Thyroid gland (tissue), 4 donors: ENCODE measurements at regions not wholly inside any gene's neighbourhood (a gene's known extent, or its start where the extent isn't known, plus 50 kb on each side); places are given as distances from the start of the nearest gene placed in this dataset.

Source experiments
- POLR2A ChIP-seq, 2 donors: fragments of 450-650 bp; IDR thresholded peaks; one replicate each; pipeline ENCODE4 v1.6.1; 2017; ENCODE audit warnings: antibody characterized with exemption in 2 of 2, mild to moderate bottlenecking in 2 of 2, moderate library complexity in 1 of 2
- TF ChIP-seq, protein P1 (sequence below), 6 experiments: fragments of 200-600 bp in 3 of 6; fragments of 450-650 bp in 3 of 6; sonication (generic) in 3 of 6; IDR thresholded peaks; one replicate each; pipeline ENCODE4 v1.5.1; 2016 to 2019; ENCODE audit warnings: antibody characterized with exemption in 6 of 6, mild to moderate bottlenecking in 2 of 6, inconsistent platforms in 1 of 6, moderate library complexity in 1 of 6

DNA sequence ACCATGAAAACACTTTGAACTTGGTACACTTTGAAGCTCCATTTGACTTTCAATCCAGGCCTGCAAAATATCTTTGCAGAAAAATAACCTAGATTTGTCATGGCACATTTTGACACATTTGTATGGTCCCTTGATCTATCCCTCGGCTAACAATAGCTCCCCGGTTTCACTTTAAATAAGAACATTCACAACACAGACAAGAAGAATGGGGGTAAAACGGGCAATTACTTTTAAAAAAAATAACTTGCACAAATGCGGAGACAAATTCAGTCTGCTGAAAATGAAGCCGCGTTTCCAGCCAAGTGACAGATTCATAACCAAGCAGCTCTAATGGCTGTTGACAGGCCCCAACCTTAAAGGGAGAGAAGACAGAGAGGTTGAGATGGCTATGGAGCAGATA lies 218.2 kb downstream of the NPHP4 start:
- TF ChIP-seq, protein P1, sequence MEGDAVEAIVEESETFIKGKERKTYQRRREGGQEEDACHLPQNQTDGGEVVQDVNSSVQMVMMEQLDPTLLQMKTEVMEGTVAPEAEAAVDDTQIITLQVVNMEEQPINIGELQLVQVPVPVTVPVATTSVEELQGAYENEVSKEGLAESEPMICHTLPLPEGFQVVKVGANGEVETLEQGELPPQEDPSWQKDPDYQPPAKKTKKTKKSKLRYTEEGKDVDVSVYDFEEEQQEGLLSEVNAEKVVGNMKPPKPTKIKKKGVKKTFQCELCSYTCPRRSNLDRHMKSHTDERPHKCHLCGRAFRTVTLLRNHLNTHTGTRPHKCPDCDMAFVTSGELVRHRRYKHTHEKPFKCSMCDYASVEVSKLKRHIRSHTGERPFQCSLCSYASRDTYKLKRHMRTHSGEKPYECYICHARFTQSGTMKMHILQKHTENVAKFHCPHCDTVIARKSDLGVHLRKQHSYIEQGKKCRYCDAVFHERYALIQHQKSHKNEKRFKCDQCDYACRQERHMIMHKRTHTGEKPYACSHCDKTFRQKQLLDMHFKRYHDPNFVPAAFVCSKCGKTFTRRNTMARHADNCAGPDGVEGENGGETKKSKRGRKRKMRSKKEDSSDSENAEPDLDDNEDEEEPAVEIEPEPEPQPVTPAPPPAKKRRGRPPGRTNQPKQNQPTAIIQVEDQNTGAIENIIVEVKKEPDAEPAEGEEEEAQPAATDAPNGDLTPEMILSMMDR (IDR thresholded peaks at IDR 0.05) = no peak
- no peak for TF ChIP-seq POLR2A (IDR thresholded peaks at IDR 0.05)
